Inferior parietal cortex (tissue), 1 donor: ENCODE measurements at regions not wholly inside any gene's neighbourhood (a gene's known extent, or its start where the extent isn't known, plus 50 kb on each side); places are given as distances from the start of the nearest gene placed in this dataset.
"Not testable (repeated sequence)": the region's sequence is repeated elsewhere in the genome, so short reads cannot be mapped to it uniquely, and the experiment has no call there.

Experiments used
- DNase-seq: peaks from one replicate; pipeline ENCODE4 v3.0.0-alpha.2; 2016; ENCODE audit errors: extremely low spot score

- DNase-seq, result no peak
Observed at GRCh38 chr1:81221564-81221963, 579.2 kb upstream of the ADGRL2 start.

- no peak for DNase-seq
Observed at GRCh38 chr1:81220614-81221071, 580.1 kb upstream of the ADGRL2 start.

- no peak for DNase-seq
Observed at GRCh38 chr1:81217058-81217457, 583.7 kb upstream of the ADGRL2 start.

GRCh38 chr1:81213279-81213678 is 587.5 kb upstream of the ADGRL2 start:
- no peak for DNase-seq

GRCh38 chr1:81209461-81209860 is 591.3 kb upstream of the ADGRL2 start:
- DNase-seq, result no peak

GRCh38 chr1:81208441-81208840 is 592.3 kb upstream of the ADGRL2 start:
- no peak for DNase-seq

- no peak for DNase-seq
Observed at GRCh38 chr1:81205956-81206355, 594.8 kb upstream of the ADGRL2 start.

GRCh38 chr1:81201779-81202178 is 599.0 kb upstream of the ADGRL2 start:
- no peak for DNase-seq

GRCh38 chr1:81197591-81197990 is 603.1 kb upstream of the ADGRL2 start:
- no peak for DNase-seq

GRCh38 chr1:81192647-81193642 is 607.8 kb upstream of the ADGRL2 start:
- DNase-seq, result no peak

GRCh38 chr1:81190003-81190402 is 610.7 kb upstream of the ADGRL2 start:
- no peak for DNase-seq

- DNase-seq, result no peak
Observed at GRCh38 chr1:81187635-81188034, 613.1 kb upstream of the ADGRL2 start.

GRCh38 chr1:81186261-81186660 is 614.5 kb upstream of the ADGRL2 start:
- no peak for DNase-seq

- no peak for DNase-seq
Observed at GRCh38 chr1:81183553-81183952, 617.2 kb upstream of the ADGRL2 start.

- no peak for DNase-seq
Observed at GRCh38 chr1:81183051-81183450, 617.7 kb upstream of the ADGRL2 start.

- DNase-seq, result no peak
Observed at GRCh38 chr1:81179242-81179641, 621.5 kb upstream of the ADGRL2 start.

GRCh38 chr1:81178431-81179093 is 622.2 kb upstream of the ADGRL2 start:
- DNase-seq, result not testable (repeated sequence)

- DNase-seq, result no peak
Observed at GRCh38 chr1:81174811-81175476, 625.8 kb upstream of the ADGRL2 start.

- DNase-seq, result no peak
Observed at GRCh38 chr1:81174052-81174451, 626.7 kb upstream of the ADGRL2 start.

GRCh38 chr1:81172483-81172882 is 628.3 kb upstream of the ADGRL2 start:
- DNase-seq, result no peak

- no peak for DNase-seq
Observed at GRCh38 chr1:81170721-81171120, 630.0 kb upstream of the ADGRL2 start.

- no peak for DNase-seq
Observed at GRCh38 chr1:81165963-81166362, 634.8 kb upstream of the ADGRL2 start.
